C4-2B (cell line): ENCODE measurements at regions not wholly inside any gene's neighbourhood (a gene's known extent, or its start where the extent isn't known, plus 50 kb on each side); places are given as distances from the start of the nearest gene placed in this dataset.

Experiments used
- ZFX ChIP-seq: fragments of 450-650 bp; IDR thresholded peaks from 2 replicates; pipeline ENCODE4 v1.6.1; 2017
- TF ChIP-seq, protein P1 (sequence below): fragments of 450-650 bp; conservative IDR thresholded peaks from 2 replicates; pipeline ENCODE4 v1.5.1; 2017; ENCODE audit warnings: mild to moderate bottlenecking

DNA sequence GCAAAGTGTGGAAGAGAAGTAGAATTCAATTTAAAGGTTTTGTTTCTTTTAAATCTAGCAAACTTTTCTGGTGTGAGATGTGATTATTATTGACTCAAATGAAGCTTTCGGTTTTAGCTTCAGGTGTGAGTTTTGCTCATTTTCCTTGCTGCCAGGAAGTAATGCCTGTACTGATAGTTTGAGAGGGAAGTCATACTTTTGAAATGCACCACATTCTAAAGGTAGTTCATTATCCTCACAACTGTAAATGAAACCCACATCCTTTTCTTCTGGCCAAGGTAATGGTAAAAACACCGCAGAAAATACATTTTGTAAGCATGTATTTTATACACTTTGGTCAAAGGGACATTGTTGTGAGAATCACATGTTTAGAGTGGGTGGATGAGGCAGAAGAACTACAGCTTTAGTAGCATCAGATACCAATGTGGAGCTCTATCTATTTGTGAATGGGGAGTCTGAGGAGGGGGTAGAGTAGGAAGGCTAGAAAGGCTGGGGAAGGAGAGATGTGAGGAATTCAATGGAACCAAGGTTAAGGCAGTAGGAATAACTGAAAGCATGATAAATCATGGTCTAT, 167.0 kb upstream of the CDKN2B start:
- TF ChIP-seq, protein P1, sequence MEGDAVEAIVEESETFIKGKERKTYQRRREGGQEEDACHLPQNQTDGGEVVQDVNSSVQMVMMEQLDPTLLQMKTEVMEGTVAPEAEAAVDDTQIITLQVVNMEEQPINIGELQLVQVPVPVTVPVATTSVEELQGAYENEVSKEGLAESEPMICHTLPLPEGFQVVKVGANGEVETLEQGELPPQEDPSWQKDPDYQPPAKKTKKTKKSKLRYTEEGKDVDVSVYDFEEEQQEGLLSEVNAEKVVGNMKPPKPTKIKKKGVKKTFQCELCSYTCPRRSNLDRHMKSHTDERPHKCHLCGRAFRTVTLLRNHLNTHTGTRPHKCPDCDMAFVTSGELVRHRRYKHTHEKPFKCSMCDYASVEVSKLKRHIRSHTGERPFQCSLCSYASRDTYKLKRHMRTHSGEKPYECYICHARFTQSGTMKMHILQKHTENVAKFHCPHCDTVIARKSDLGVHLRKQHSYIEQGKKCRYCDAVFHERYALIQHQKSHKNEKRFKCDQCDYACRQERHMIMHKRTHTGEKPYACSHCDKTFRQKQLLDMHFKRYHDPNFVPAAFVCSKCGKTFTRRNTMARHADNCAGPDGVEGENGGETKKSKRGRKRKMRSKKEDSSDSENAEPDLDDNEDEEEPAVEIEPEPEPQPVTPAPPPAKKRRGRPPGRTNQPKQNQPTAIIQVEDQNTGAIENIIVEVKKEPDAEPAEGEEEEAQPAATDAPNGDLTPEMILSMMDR = no peak
- no peak for TF ChIP-seq ZFX
